H9 (cell line): ENCODE measurements at regions not wholly inside any gene's neighbourhood (a gene's known extent, or its start where the extent isn't known, plus 50 kb on each side); places are given as distances from the start of the nearest gene placed in this dataset.

Source experiments
- DNase-seq: peaks from one replicate; pipeline ENCODE4 v3.0.0-alpha.2; 2017
- H2AFZ ChIP-seq: one replicate; pipeline ENCODE4 v1.6.1; 2013; ENCODE audit warnings: mild to moderate bottlenecking, low read length, control low read depth, moderate library complexity
- H2AK5ac ChIP-seq: 2 replicates; pipeline ENCODE4 v1.6.1; 2013; ENCODE audit warnings: low read length, control low read depth, mixed read lengths; ENCODE audit not compliant: insufficient read length
- H2BK120ac ChIP-seq: one replicate; pipeline ENCODE4 v1.6.1; 2013; ENCODE audit warnings: low read depth, mild to moderate bottlenecking, low read length, control low read depth, inconsistent platforms; ENCODE audit not compliant: poor library complexity, severe bottlenecking
- H2BK12ac ChIP-seq: 2 replicates; pipeline ENCODE4 v1.6.1; 2013; ENCODE audit warnings: low read length, control low read depth, mixed read lengths, low read depth; ENCODE audit not compliant: insufficient read length
- H2BK15ac ChIP-seq: 2 replicates; pipeline ENCODE4 v1.6.1; 2013; ENCODE audit warnings: low read depth, low read length, control low read depth
- H2BK20ac ChIP-seq: one replicate; pipeline ENCODE4 v1.6.1; 2013; ENCODE audit warnings: low read depth, mild to moderate bottlenecking, low read length, control low read depth, inconsistent platforms; ENCODE audit not compliant: poor library complexity, severe bottlenecking
- H2BK5ac ChIP-seq: 2 replicates; pipeline ENCODE4 v1.6.1; 2013; ENCODE audit warnings: low read length, control low read depth, mixed read lengths; ENCODE audit not compliant: insufficient read length
- H3K14ac ChIP-seq: 2 replicates; pipeline ENCODE4 v1.6.1; 2013; ENCODE audit warnings: low read length, control low read depth; ENCODE audit not compliant: insufficient read depth
- H3K18ac ChIP-seq: 2 replicates; pipeline ENCODE4 v1.6.1; 2013; ENCODE audit warnings: low read depth, mild to moderate bottlenecking, mixed read lengths, low read length, control low read depth; ENCODE audit not compliant: insufficient read length
- H3K23ac ChIP-seq: 2 replicates; pipeline ENCODE4 v1.6.1; 2013; ENCODE audit warnings: low read length, control low read depth, mixed read lengths, low read depth; ENCODE audit not compliant: insufficient read length
- H3K23me2 ChIP-seq: 2 replicates; pipeline ENCODE4 v1.6.1; 2013; ENCODE audit warnings: low read depth, mild to moderate bottlenecking, mixed read lengths, low read length, control low read depth; ENCODE audit not compliant: insufficient read length, poor library complexity, severe bottlenecking
- H3K27ac ChIP-seq: 2 replicates; pipeline ENCODE4 v1.5.1; 2013; ENCODE audit warnings: low read length, control low read depth, mixed read lengths, low read depth; ENCODE audit not compliant: insufficient read length
- H3K27me3 ChIP-seq: 2 replicates; pipeline ENCODE4 v1.6.1; 2013; ENCODE audit warnings: low read length, control low read depth, inconsistent platforms; ENCODE audit not compliant: insufficient read depth
- H3K4ac ChIP-seq: 2 replicates; pipeline ENCODE4 v1.6.1; 2013; ENCODE audit warnings: low read depth, mild to moderate bottlenecking, control low read depth, inconsistent platforms, low read length, moderate library complexity
- H3K4me1 ChIP-seq: 2 replicates; pipeline ENCODE4 v1.6.1; 2013; ENCODE audit warnings: low read length, control low read depth, inconsistent platforms; ENCODE audit not compliant: insufficient read depth
- H3K4me2 ChIP-seq: 2 replicates; pipeline ENCODE4 v1.6.1; 2013; ENCODE audit warnings: low read length, control low read depth, mixed read lengths; ENCODE audit not compliant: insufficient read length, insufficient read depth
- H3K56ac ChIP-seq: 2 replicates; pipeline ENCODE4 v1.6.1; 2013; ENCODE audit warnings: low read depth, mild to moderate bottlenecking, mixed read lengths, low read length, control low read depth; ENCODE audit not compliant: insufficient read length
- H3K79me1 ChIP-seq: 2 replicates; pipeline ENCODE4 v1.6.1; 2013; ENCODE audit warnings: low read depth, mild to moderate bottlenecking, moderate library complexity, low read length, control low read depth, inconsistent platforms; ENCODE audit not compliant: insufficient read depth, poor library complexity, severe bottlenecking
- H3K79me2 ChIP-seq: 2 replicates; pipeline ENCODE4 v1.6.1; 2013; ENCODE audit warnings: low read length, control low read depth, inconsistent platforms; ENCODE audit not compliant: insufficient read depth
- H3K9ac ChIP-seq: 2 replicates; pipeline ENCODE4 v1.6.1; 2013; ENCODE audit warnings: low read length, control low read depth, mixed read lengths; ENCODE audit not compliant: insufficient read length; ENCODE audit errors: extremely low read depth
- H3K9me3 ChIP-seq: one replicate; pipeline ENCODE4 v1.6.1; 2013; ENCODE audit warnings: low read depth, low read length, inconsistent platforms; ENCODE audit not compliant: control insufficient read depth
- H3T11ph ChIP-seq: one replicate; pipeline ENCODE4 v1.6.1; 2013; ENCODE audit warnings: mild to moderate bottlenecking, low read length, control low read depth, inconsistent platforms
- H4K20me1 ChIP-seq: one replicate; pipeline ENCODE4 v1.6.1; 2013; ENCODE audit not compliant: control insufficient read depth, insufficient read length, insufficient read depth
- H4K5ac ChIP-seq: 2 replicates; pipeline ENCODE4 v1.6.1; 2013; ENCODE audit warnings: low read depth, mild to moderate bottlenecking, mixed read lengths, low read length, control low read depth; ENCODE audit not compliant: insufficient read length
- H4K8ac ChIP-seq: replicated peaks from 2 replicates; pipeline ENCODE4 v1.6.1; 2013; ENCODE audit warnings: low read length, control low read depth, mixed read lengths, low read depth; ENCODE audit not compliant: insufficient read length
- H4K91ac ChIP-seq: 2 replicates; pipeline ENCODE4 v1.6.1; 2013; ENCODE audit warnings: low read depth, mild to moderate bottlenecking, moderate library complexity, mixed read lengths, low read length, control low read depth; ENCODE audit not compliant: insufficient read length
- H3K27ac Mint-ChIP-seq, 3 experiments: 2 replicates in 2 of 3; 3 replicates in 1 of 3; pipeline ENCODE4 v1.8.0; 2020 to 2021; ENCODE audit warnings: mixed read lengths in 3 of 3, mild to moderate bottlenecking in 1 of 3, moderate library complexity in 1 of 3
- H3K27me3 Mint-ChIP-seq: 2 replicates; pipeline ENCODE4 v1.8.0; 2021; ENCODE audit warnings: low read depth, mild to moderate bottlenecking, moderate library complexity, mixed read lengths
- H3K36me3 Mint-ChIP-seq, 3 experiments: 2 replicates in 2 of 3; 3 replicates in 1 of 3; pipeline ENCODE4 v1.8.0; 2020 to 2021; ENCODE audit warnings: low read depth in 3 of 3, mixed read lengths in 3 of 3; ENCODE audit not compliant: insufficient read depth in 1 of 3
- H3K4me1 Mint-ChIP-seq, 2 experiments: 2 replicates each; pipeline ENCODE4 v1.8.0; 2020; ENCODE audit warnings: mixed read lengths in 2 of 2
- H3K4me3 Mint-ChIP-seq, 2 experiments: 2 replicates in 1 of 2; 3 replicates in 1 of 2; pipeline ENCODE4 v1.8.0; 2020 to 2021; ENCODE audit warnings: mild to moderate bottlenecking in 2 of 2, mixed read lengths in 2 of 2, moderate library complexity in 1 of 2
- H3K9me3 Mint-ChIP-seq, 2 experiments: 2 replicates in 1 of 2; 3 replicates in 1 of 2; pipeline ENCODE4 v1.8.0; 2020; ENCODE audit warnings: mild to moderate bottlenecking in 2 of 2, mixed read lengths in 2 of 2, moderate library complexity in 1 of 2
- WGBS: extraction: QIAGEN DNeasy Blood & Tissue Kit; methylation state at CpG from one replicate; pipeline ENCODE4 v1.1.7; 2013; ENCODE audit warnings: missing lambda C conversion rate, low lambda C conversion rate, mixed read lengths; ENCODE audit not compliant: insufficient read length; ENCODE audit errors: extremely low coverage; 5-methylcytosine and 5-hydroxymethylcytosine counted together
- TF ChIP-seq, protein P1 (sequence below): fragments of 200-600 bp; sonication (generic); conservative IDR thresholded peaks from 3 replicates; pipeline ENCODE4 v1.8.0; 2021; ENCODE audit warnings: antibody characterized with exemption, mild to moderate bottlenecking

DNA sequence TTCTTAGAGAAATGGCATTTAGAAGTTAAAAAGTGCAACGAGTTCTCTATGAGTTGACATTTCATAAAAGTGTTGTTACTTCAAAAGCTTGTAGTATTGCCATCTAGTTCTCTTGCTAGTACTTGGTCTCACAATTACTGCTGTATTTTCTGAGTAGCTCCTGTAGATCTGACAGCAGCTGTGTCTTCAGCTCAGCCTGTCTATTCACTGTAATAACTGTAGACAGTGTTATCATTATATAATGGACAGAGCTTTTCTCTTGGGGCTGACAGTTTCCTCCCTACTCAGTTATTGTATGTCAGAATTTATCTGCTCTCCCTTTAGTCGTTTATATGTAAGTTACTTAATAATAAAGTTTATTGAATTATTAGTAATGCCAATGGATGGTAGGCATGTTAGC lies 388.7 kb upstream of the VSTM2A start:
- WGBS = no CpG with 5 or more reads among the region's 2 CpGs
- no peak overlapping the region for H4K8ac ChIP-seq
- peaks cover 8 to 9% of the 10 kb centered on the region in 2 experiments; a peak in 3 of 4 replicates for H3K4me1 Mint-ChIP-seq
- no peaks in the 10 kb centered on the region for H3K9me3 ChIP-seq
- no peak overlapping the region for H3K4me3 Mint-ChIP-seq
- no peak overlapping the region for H3K4me2 ChIP-seq
- DNase-seq = no peak
- no peak overlapping the region for H4K5ac ChIP-seq
- H3K79me2 ChIP-seq = no peaks in the 10 kb centered on the region
- TF ChIP-seq, protein P1, sequence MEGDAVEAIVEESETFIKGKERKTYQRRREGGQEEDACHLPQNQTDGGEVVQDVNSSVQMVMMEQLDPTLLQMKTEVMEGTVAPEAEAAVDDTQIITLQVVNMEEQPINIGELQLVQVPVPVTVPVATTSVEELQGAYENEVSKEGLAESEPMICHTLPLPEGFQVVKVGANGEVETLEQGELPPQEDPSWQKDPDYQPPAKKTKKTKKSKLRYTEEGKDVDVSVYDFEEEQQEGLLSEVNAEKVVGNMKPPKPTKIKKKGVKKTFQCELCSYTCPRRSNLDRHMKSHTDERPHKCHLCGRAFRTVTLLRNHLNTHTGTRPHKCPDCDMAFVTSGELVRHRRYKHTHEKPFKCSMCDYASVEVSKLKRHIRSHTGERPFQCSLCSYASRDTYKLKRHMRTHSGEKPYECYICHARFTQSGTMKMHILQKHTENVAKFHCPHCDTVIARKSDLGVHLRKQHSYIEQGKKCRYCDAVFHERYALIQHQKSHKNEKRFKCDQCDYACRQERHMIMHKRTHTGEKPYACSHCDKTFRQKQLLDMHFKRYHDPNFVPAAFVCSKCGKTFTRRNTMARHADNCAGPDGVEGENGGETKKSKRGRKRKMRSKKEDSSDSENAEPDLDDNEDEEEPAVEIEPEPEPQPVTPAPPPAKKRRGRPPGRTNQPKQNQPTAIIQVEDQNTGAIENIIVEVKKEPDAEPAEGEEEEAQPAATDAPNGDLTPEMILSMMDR = no peak
- H3K27me3 Mint-ChIP-seq = no peaks in the 10 kb centered on the region; the same call in 1 of the 2 replicates
- no peak overlapping the region for H2BK120ac ChIP-seq
- H3K14ac ChIP-seq = no peak overlapping the region
- H3K18ac ChIP-seq = no peak overlapping the region
- no peak overlapping the region for H3K4ac ChIP-seq
- no peaks in the 10 kb centered on the region for H3K27me3 ChIP-seq
- H3K27ac ChIP-seq = no peak overlapping the region
- no peak overlapping the region for H3K27ac Mint-ChIP-seq
- H3K36me3 Mint-ChIP-seq = no peaks in the 10 kb centered on the region
- no peaks in the 10 kb centered on the region for H3K9me3 Mint-ChIP-seq
- H2AFZ ChIP-seq = no peak overlapping the region
- H3K23me2 ChIP-seq = no peaks in the 10 kb centered on the region
- no peak overlapping the region for H2BK5ac ChIP-seq
- no peak overlapping the region for H2BK20ac ChIP-seq
- no peak overlapping the region for H2BK15ac ChIP-seq
- no peak overlapping the region for H4K91ac ChIP-seq
- no peak overlapping the region for H3T11ph ChIP-seq
- H3K79me1 ChIP-seq = no peaks in the 10 kb centered on the region
- H3K56ac ChIP-seq = no peak overlapping the region
- no peak overlapping the region for H2BK12ac ChIP-seq
- H3K4me1 ChIP-seq = no peaks in the 10 kb centered on the region; the same call in 1 of the 2 replicates
- no peak overlapping the region for H3K23ac ChIP-seq
- no peak overlapping the region for H2AK5ac ChIP-seq
- H4K20me1 ChIP-seq = no peaks in the 10 kb centered on the region
- H3K9ac ChIP-seq = no peak overlapping the region
